Adrenal gland (tissue), 9 donors: ENCODE measurements at regions not wholly inside any gene's neighbourhood (a gene's known extent, or its start where the extent isn't known, plus 50 kb on each side); places are given as distances from the start of the nearest gene placed in this dataset.

Experiments
- DNase-seq, 7 donors: peaks; one replicate each; pipeline ENCODE4 v3.0.0-alpha.2; 2019 to 2020
- H3K27ac ChIP-seq, 5 donors: fragments of 200-600 bp; sonication (generic) in 4 of 5; 1 replicate in 3 of 5; 2 replicates in 2 of 5; pipeline versions ENCODE4 v1.5.1 to v1.8.0; 2016 to 2020; ENCODE audit warnings: mild to moderate bottlenecking in 1 of 5
- H3K27me3 ChIP-seq: fragments of 200-600 bp; 2 replicates; pipeline ENCODE4 v1.8.0; 2021
- H3K36me3 ChIP-seq, 2 donors: fragments of 200-600 bp; replicated peaks in 1 of 2; 1 replicate in 1 of 2; 2 replicates in 1 of 2; pipeline versions ENCODE4 v1.5.1 to v1.8.0; 2018 to 2022
- H3K4me1 ChIP-seq, 2 donors: fragments of 200-600 bp; replicated peaks in 1 of 2; 1 replicate in 1 of 2; 2 replicates in 1 of 2; pipeline versions ENCODE4 v1.5.1 to v1.8.0; 2018 to 2021
- H3K4me3 ChIP-seq, 4 donors: fragments of 200-600 bp; sonication (generic) in 3 of 4; one replicate each; pipeline ENCODE4 v1.5.1; 2016 to 2018
- H3K9me3 ChIP-seq, 3 donors: fragments of 200-600 bp; sonication (generic) in 1 of 3; replicated peaks in 1 of 3; 1 replicate in 2 of 3; 2 replicates in 1 of 3; pipeline versions ENCODE4 v1.5.1 to v1.8.0; 2016 to 2021
- WGBS, 4 donors: extraction: QIAGEN DNeasy Blood & Tissue Kit in 2 of 4; methylation state at CpG; one replicate each; pipeline versions ENCODE4 v1.1.5 to v1.1.7; 2013 to 2017; 5-methylcytosine and 5-hydroxymethylcytosine counted together
- intact Hi-C, 2 donors: fragments of 100-400 bp; cut with DNase I; formaldehyde crosslinking; loops; one replicate each; pipeline versions ENCODE4 v1.14.1 to v1.15.0; 2022 to 2023
- small RNA-seq, 2 donors: library from RNA; depleted of rRNA; stranded (forward); fragments of <200 nt; gene quantifications; one replicate each; pipeline ENCODE3, GENCODE V24; 2016
- TF ChIP-seq, protein P1 (sequence below), 6 experiments: fragments of 450-650 bp in 4 of 6; fragments of 200-600 bp in 2 of 6; sonication (generic) in 1 of 6; IDR thresholded peaks; 1 replicate in 5 of 6; 2 replicates in 1 of 6; pipeline versions ENCODE4 v1.5.1 to v1.8.0; 2016 to 2021; ENCODE audit warnings: antibody characterized with exemption in 6 of 6, mild to moderate bottlenecking in 2 of 6, moderate library complexity in 1 of 6
- donor health status: healthy with polysubstance abuse.
- donor health status: Bipolar disorder and iron deficiency.
- donor health status: DM: yes; HTN: yes; CAD: no.
- donor health status: DM: no; HTN: no; CAD: no.
- donor health status: DM: no; HTN: no; CAD: no.

GRCh38 chr20:17172836-17173516, 53.9 kb upstream of the PCSK2 start:
- no peak for DNase-seq
- Histone ChIP-seq H3K4me3 (no peak overlapping the region), H3K27ac (no peak overlapping the region), H3K27me3 (no peaks in the 10 kb centered on the region), H3K36me3 (no peaks in the 10 kb centered on the region), H3K4me1 (peaks cover 0 to 4% of the 10 kb centered on the region in 2 donors), H3K9me3 (no peaks in the 10 kb centered on the region)
- 60 to 70% (median 68%) methylated on average over 6 of the region's 6 CpGs for WGBS, 4 donors
- intact Hi-C loops = no loop called here
- TF ChIP-seq, protein P1, sequence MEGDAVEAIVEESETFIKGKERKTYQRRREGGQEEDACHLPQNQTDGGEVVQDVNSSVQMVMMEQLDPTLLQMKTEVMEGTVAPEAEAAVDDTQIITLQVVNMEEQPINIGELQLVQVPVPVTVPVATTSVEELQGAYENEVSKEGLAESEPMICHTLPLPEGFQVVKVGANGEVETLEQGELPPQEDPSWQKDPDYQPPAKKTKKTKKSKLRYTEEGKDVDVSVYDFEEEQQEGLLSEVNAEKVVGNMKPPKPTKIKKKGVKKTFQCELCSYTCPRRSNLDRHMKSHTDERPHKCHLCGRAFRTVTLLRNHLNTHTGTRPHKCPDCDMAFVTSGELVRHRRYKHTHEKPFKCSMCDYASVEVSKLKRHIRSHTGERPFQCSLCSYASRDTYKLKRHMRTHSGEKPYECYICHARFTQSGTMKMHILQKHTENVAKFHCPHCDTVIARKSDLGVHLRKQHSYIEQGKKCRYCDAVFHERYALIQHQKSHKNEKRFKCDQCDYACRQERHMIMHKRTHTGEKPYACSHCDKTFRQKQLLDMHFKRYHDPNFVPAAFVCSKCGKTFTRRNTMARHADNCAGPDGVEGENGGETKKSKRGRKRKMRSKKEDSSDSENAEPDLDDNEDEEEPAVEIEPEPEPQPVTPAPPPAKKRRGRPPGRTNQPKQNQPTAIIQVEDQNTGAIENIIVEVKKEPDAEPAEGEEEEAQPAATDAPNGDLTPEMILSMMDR (IDR thresholded peaks at IDR 0.05) = no peak

Small RNAs in the stretch of these regions (small RNA-seq; reads per million reads assigned to genes)
- 0 reads per million in 2 donors for gene RF00012
